NCI-H2107 (cell line): ENCODE measurements at regions not wholly inside any gene's neighbourhood (a gene's known extent, or its start where the extent isn't known, plus 50 kb on each side); places are given as distances from the start of the nearest gene placed in this dataset.

Experiments
- DNase-seq: peaks from one replicate; lab custom pipeline; 2025; lab: John Stamatoyannopoulos, UW

GRCh38 chr9:13395156-13395555 is 115.7 kb upstream of the MPDZ start:
- no peak for DNase-seq

- no peak for DNase-seq
Observed at GRCh38 chr9:13388157-13388556, 108.7 kb upstream of the MPDZ start.

- DNase-seq = no peak
Observed at GRCh38 chr9:13387734-13388067, 108.2 kb upstream of the MPDZ start.

GRCh38 chr9:13386935-13387733 is 107.6 kb upstream of the MPDZ start:
- DNase-seq = no peak

- DNase-seq = no peak
Observed at GRCh38 chr9:13386316-13386715, 106.8 kb upstream of the MPDZ start.

GRCh38 chr9:13383855-13384254 is 104.4 kb upstream of the MPDZ start:
- no peak for DNase-seq

DNA sequence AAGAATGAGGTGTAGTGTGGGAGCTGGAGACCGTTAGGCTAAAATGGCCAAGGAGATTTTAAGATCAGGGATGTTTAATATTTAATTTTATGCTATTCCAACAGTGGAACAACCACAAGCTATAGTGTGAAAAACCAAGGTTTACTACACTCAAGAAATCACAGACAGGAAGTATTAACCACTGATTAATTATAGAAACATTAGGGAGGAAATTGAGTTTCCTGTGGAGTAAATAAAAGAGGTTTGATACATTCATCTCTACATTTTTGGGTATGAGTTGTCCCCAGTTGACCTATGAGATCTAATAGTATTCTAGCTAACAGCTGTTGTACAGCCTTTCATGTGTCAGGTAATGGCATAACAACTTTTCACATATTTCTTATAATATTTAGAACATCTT is 103.7 kb upstream of the MPDZ start:
- DNase-seq = no peak

- DNase-seq = no peak
Observed at GRCh38 chr9:13382595-13382994, 103.1 kb upstream of the MPDZ start.

DNA sequence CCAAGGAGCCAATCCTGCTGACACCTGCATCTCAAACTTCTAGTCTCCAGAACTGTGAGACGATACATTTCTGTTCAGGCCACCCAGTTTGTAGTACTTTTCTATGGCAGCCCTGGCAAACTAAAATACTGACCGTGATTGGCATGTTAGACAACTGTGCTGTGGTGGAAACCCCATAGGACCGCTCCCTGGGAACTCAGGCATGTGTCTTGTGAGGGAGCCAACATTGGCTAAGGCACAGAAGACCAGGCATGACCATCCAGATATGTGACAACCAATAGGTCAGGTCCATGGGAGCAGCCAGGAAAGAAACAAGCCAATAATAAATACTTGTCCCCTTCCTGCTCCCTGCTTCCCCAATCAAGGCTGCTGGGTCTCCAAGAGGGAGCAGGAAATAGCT is 101.4 kb upstream of the MPDZ start:
- DNase-seq = no peak

DNA sequence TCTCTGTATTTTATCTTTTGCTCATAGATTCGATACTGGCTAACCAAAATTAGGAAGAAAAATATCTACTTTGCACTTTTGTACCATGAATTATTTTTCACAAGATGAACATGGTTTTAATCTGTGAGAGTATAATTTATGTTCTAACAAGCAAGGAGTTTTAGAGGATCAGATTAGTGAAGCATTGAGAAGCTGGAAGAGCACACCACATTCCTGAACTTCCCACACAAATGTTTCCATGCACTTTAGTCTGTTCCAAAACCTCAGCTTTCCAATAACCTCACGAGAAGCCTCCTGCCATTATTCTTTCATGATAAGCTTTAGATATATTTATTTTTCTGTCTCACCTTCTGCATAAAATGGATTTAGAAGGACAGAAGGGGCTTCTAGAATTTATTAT is 98.7 kb upstream of the MPDZ start:
- no peak for DNase-seq

DNA sequence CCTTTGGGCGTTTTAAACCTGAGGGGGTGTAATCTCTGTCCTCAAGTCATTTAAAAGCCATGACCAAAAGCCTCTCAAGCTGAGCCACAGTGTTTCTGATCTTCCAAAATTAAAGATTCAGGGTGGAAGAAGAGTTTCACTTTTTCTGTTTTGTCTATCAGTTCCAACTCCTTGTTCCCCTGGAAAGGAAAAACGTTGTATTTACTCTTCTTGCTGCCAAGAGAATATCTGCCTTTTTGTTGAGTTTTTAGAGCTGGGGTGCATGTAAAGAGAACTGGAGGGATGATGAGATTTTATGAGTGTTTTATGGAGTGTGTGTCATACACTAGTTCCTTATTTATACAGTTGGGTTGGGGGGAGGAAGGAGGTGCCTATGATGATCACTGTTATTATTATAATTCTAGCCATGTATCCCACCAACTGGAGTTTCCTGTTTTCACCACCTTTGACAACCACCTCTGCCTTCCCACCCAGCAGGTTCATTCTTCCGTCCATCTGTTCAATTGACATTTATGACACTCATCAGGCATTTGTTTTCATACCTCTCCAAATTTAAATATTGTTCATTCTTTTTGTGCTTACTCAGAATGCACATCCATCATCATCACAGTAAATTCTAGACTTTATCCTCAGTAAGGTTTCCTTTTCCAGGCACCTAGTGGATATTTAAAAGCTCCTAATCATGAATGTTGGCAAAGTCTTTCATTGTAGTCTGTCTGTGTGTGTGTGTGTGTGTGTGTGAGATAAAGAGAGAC is 97.9 kb upstream of the MPDZ start:
- DNase-seq = no peak

GRCh38 chr9:13372510-13372909 is 93.0 kb upstream of the MPDZ start:
- no peak for DNase-seq

DNA sequence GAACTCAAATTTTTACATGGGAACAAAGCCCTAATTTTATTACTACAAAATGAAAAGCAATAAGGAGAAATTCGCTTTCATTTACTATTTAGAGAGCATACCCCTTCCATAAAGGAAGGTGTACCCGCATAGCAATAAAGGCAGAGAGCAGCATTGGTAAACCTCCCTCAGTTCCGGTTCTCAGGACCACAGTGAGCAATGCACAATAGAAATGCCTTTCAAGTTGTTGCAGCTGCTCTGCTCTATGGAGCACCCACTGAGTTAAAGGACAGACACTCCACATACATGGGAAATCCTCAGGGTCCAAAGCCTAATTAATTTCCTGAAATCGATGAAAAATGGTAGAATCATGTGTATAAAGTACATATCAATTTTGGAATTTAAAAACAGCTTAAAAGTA is 89.9 kb upstream of the MPDZ start:
- DNase-seq = peak; percentile 8

- DNase-seq = no peak
Observed at GRCh38 chr9:13367784-13368183, 88.3 kb upstream of the MPDZ start.

DNA sequence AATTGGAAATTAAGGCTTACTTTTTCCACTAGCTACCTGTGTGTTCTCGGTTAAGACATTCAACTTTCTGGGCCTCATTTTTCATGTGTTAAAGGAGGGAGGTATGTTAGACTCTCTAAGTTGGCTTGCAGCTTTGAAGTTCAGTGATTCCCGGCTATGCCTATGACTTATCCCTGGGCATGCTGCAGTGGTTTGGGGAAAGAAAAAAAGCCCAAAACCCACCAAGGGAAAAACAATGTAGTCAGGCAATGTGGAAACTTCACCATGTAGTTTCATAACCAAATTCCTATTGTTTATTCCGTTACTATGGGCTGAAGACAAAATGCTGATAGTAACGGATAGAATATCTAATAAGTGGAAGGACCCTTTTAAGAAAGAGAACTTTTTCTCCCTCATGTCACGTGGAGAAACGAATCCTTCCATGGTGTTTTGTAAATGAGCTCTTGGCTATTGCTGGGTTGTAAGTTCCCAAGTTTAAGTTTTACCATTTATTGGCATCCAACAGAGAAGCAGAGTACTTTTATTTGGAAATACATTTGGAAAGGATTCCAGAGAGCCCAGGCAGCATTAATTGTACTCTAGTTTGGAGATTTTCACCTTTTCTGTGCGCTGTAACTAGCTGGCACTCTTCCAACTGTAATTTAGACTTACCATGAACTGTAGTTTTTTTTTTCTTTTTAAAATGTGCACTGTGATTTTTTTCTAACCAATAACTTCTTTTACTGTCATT is 84.9 kb upstream of the MPDZ start:
- no peak for DNase-seq

- no peak for DNase-seq
Observed at GRCh38 chr9:13361076-13361475, 81.6 kb upstream of the MPDZ start.

- no peak for DNase-seq
Observed at GRCh38 chr9:13360188-13360587, 80.7 kb upstream of the MPDZ start.

- DNase-seq = no peak
Observed at GRCh38 chr9:13358128-13358527, 78.6 kb upstream of the MPDZ start.

- no peak for DNase-seq
Observed at GRCh38 chr9:13354733-13355132, 75.2 kb upstream of the MPDZ start.

- DNase-seq = no peak
Observed at GRCh38 chr9:13352451-13352979, 73.0 kb upstream of the MPDZ start.

- DNase-seq = peak; percentile 19
Observed at GRCh38 chr9:13351778-13352386, 72.4 kb upstream of the MPDZ start.

- DNase-seq = no peak
Observed at GRCh38 chr9:13332571-13332970, 53.1 kb upstream of the MPDZ start.
